Memory B cell (primary cell): ENCODE measurements at regions not wholly inside any gene's neighbourhood (a gene's known extent, or its start where the extent isn't known, plus 50 kb on each side); places are given as distances from the start of the nearest gene placed in this dataset.

Source experiments
- ATAC-seq: fragments of 150-1000 bp; cut with Tn5 transposase; 2 replicates; pipeline ENCODE4 v1.10.0; 2021; ENCODE audit warnings: low read depth, mild to moderate bottlenecking, moderate library complexity
- DNase-seq, 2 donors: peaks; one replicate each; pipeline ENCODE4 v3.0.0; 2022; ENCODE audit warnings: low spot score in 2 of 2
- H3K27ac Mint-ChIP-seq: one replicate; pipeline ENCODE4 v1.8.0; 2022; ENCODE audit warnings: mild to moderate bottlenecking, moderate library complexity, mixed read lengths
- H3K27me3 Mint-ChIP-seq: one replicate; pipeline ENCODE4 v1.8.0; 2022; ENCODE audit warnings: mixed read lengths
- H3K36me3 Mint-ChIP-seq: one replicate; pipeline ENCODE4 v1.8.0; 2022; ENCODE audit warnings: mild to moderate bottlenecking, mixed read lengths
- H3K4me1 Mint-ChIP-seq: one replicate; pipeline ENCODE4 v1.8.0; 2022; ENCODE audit warnings: mixed read lengths
- H3K4me3 Mint-ChIP-seq: one replicate; pipeline ENCODE4 v1.8.0; 2022; ENCODE audit warnings: mild to moderate bottlenecking, moderate library complexity, mixed read lengths
- H3K9me3 Mint-ChIP-seq: one replicate; pipeline ENCODE4 v1.8.0; 2022; ENCODE audit warnings: mixed read lengths

- Mint-ChIP-seq H3K27me3 (no peaks in the 10 kb centered on the region), H3K4me1 (no peaks in the 10 kb centered on the region), H3K9me3 (peaks cover 13% of the 10 kb centered on the region), H3K27ac (no peak overlapping the region), H3K4me3 (no peak overlapping the region), H3K36me3 (no peaks in the 10 kb centered on the region)
- DNase-seq = no peak
- no peak for ATAC-seq
Observed at GRCh38 chr10:81806842-81807241, 68.2 kb upstream of the NRG3 start.

- Mint-ChIP-seq H3K27ac (no peak overlapping the region), H3K4me1 (no peaks in the 10 kb centered on the region), H3K27me3 (no peaks in the 10 kb centered on the region), H3K4me3 (no peak overlapping the region), H3K36me3 (no peaks in the 10 kb centered on the region), H3K9me3 (peaks cover 13% of the 10 kb centered on the region)
- no peak for DNase-seq
- no peak for ATAC-seq
Observed at GRCh38 chr10:81814842-81815241, 60.2 kb upstream of the NRG3 start.

- Mint-ChIP-seq H3K36me3 (no peaks in the 10 kb centered on the region), H3K4me1 (no peaks in the 10 kb centered on the region), H3K27me3 (no peaks in the 10 kb centered on the region), H3K9me3 (peaks cover 11% of the 10 kb centered on the region), H3K27ac (no peak overlapping the region), H3K4me3 (no peak overlapping the region)
- DNase-seq (no peak), ATAC-seq (no peak)
Observed at GRCh38 chr10:81817596-81818170, 57.3 kb upstream of the NRG3 start.

- Mint-ChIP-seq H3K4me3 (no peak overlapping the region), H3K4me1 (no peaks in the 10 kb centered on the region), H3K36me3 (no peaks in the 10 kb centered on the region), H3K27ac (no peak overlapping the region), H3K9me3 (peaks cover 9% of the 10 kb centered on the region), H3K27me3 (no peaks in the 10 kb centered on the region)
- ATAC-seq (no peak), DNase-seq (no peak)
Observed at GRCh38 chr10:81820418-81820817, 54.6 kb upstream of the NRG3 start.
